HCT116 (cell line): ENCODE measurements at regions not wholly inside any gene's neighbourhood (a gene's known extent, or its start where the extent isn't known, plus 50 kb on each side); places are given as distances from the start of the nearest gene placed in this dataset.

Experiments
- ATF3 ChIP-seq: IDR thresholded peaks from 2 replicates; pipeline ENCODE4 v1.6.1; 2012
- CEBPB ChIP-seq: IDR thresholded peaks from 2 replicates; pipeline ENCODE4 v1.6.1; 2012; ENCODE audit warnings: low read depth
- CTCF ChIP-seq, 3 experiments: fragments of 200-600 bp in 1 of 3; sonication (generic) in 1 of 3; IDR thresholded peaks in 2 of 3; conservative IDR thresholded peaks in 1 of 3; 2 replicates each; pipeline ENCODE4 v1.5.1; 2012 to 2017; ENCODE audit warnings: low read depth in 2 of 3, low read length in 2 of 3, antibody characterized with exemption in 1 of 3, borderline replicate concordance in 1 of 3, control low read depth in 1 of 3, mild to moderate bottlenecking in 1 of 3, mixed read lengths in 1 of 3, mixed run types in 1 of 3, moderate library complexity in 1 of 3; ENCODE audit not compliant: insufficient read depth in 1 of 3
- EZH2 ChIP-seq: fragments of 200-600 bp; sonication (generic); IDR thresholded peaks from 2 replicates; pipeline ENCODE4 v1.6.1; 2017; ENCODE audit warnings: antibody characterized with exemption, mixed run types
- EZH2phosphoT487 ChIP-seq: fragments of 200-600 bp; IDR thresholded peaks from 2 replicates; pipeline ENCODE4 v1.6.1; 2018; ENCODE audit warnings: antibody characterized with exemption, borderline replicate concordance
- JUND ChIP-seq: IDR thresholded peaks from 2 replicates; pipeline ENCODE4 v1.6.1; 2012
- POLR2A ChIP-seq: IDR thresholded peaks from 2 replicates; pipeline ENCODE4 v1.7.0; 2011; ENCODE audit warnings: borderline replicate concordance; ENCODE audit not compliant: insufficient read depth, insufficient read length; ENCODE audit errors: extremely low read depth
- RAD21 ChIP-seq: IDR thresholded peaks from 2 replicates; pipeline ENCODE4 v1.6.1; 2012; ENCODE audit warnings: low read depth, mild to moderate bottlenecking
- SIN3A ChIP-seq: IDR thresholded peaks from 2 replicates; pipeline ENCODE4 v1.6.1; 2012; ENCODE audit warnings: low read depth
- TCF7L2 ChIP-seq: IDR thresholded peaks from 2 replicates; pipeline ENCODE4 v1.7.0; 2011; ENCODE audit warnings: borderline replicate concordance, inconsistent platforms; ENCODE audit not compliant: insufficient read depth, insufficient read length; ENCODE audit errors: extremely low read depth
- YY1 ChIP-seq: IDR thresholded peaks from 2 replicates; pipeline ENCODE4 v1.6.1; 2011; ENCODE audit warnings: low read length, low read depth, moderate library complexity, mild to moderate bottlenecking; ENCODE audit not compliant: insufficient replicate concordance; ENCODE audit errors: extremely low read depth
- ZBTB33 ChIP-seq: IDR thresholded peaks from 2 replicates; pipeline ENCODE4 v1.6.1; 2011; ENCODE audit warnings: mild to moderate bottlenecking, low read length, moderate library complexity; ENCODE audit not compliant: insufficient replicate concordance; ENCODE audit errors: extremely low read depth

- no peak for TF ChIP-seq POLR2A
- TF ChIP-seq YY1: no peak
- TF ChIP-seq CEBPB: no peak
- TF ChIP-seq JUND: no peak
- no peak for TF ChIP-seq ATF3
- TF ChIP-seq ZBTB33: no peak
- TF ChIP-seq CTCF (IDR thresholded peaks at IDR 0.05 in 2 of 3, conservative IDR thresholded peaks at IDR 0.05 in 1 of 3; ENCODE audit: borderline replicate concordance in 1 of 3, insufficient read depth in 1 of 3, low read depth in 2 of 3, low read length in 2 of 3): no peak
- no peak for TF ChIP-seq RAD21
- no peak for TF ChIP-seq EZH2phosphoT487
- no peak for TF ChIP-seq EZH2
- TF ChIP-seq SIN3A: no peak
- no peak for TF ChIP-seq TCF7L2
Measured at GRCh38 chr3:42022355-42022754, 60.5 kb upstream of the ULK4 start.
